ENCODE measurements at regions not wholly inside any gene's neighbourhood (a gene's known extent, or its start where the extent isn't known, plus 50 kb on each side); places are given as distances from the start of the nearest gene placed in this dataset.

DNA sequence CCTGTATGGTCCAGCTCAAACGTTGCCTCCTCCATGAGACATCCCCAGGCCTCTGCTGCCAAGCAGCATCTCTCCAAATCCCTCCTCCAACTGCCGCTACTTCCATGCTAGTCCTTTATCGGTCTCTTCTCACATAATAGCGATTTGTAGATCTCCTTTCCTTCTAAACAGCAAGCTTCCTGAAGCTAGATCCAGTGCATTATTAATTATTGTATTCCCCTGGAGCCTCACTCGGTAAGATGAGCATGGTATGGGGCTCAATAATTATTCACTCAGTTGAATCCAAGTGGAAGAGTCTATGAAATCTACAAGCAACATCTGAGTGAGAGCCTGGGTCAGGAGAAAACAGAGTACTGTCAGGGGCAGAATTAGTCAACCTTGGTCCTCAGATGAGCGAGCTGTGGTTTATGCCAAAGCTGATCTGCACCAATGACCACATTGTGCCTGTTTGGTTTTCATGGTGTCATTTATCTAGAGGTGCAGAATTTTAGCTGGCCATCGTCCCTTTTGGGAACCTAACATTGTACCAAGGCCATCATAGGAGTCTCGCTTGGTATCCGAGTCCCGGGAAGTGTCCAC lies 93.8 kb upstream of the UBE2E1 start:
- H3K4me1 ChIP-seq (ENCODE audit: control insufficient read depth, extremely low read depth, insufficient read depth, low read length) = peaks cover 13% of the 10 kb centered on the region
- peak overlapping the region; percentile 76 for H3K4me2 ChIP-seq (ENCODE audit: insufficient read depth, low read length)
- no peaks in the 10 kb centered on the region for H3K9me1 ChIP-seq (replicated peaks; ENCODE audit: control insufficient read depth, extremely low read depth, insufficient read depth, low read length)
- ChIA-PET CTCF (interaction anchor here (1.2 to 1.4 kb wide), 3 partner anchors 11 to 97 kb away, joined by 3 read pairs; no protein-coding TSS in a partner anchor), POLR2A (no interaction called here)
- TF ChIP-seq EZH2 (IDR thresholded peaks at IDR 0.05; ENCODE audit: borderline replicate concordance, low read depth, low read length, severe bottlenecking) = no peak
- no peak for TF ChIP-seq MYC (IDR thresholded peaks at IDR 0.05; ENCODE audit: low read depth, low read length)
- H3K9ac ChIP-seq (replicated peaks; ENCODE audit: extremely low read depth, insufficient read depth, low read length) = no peak overlapping the region
- no peak for FAIRE-seq
- DNase-seq (ENCODE audit: low read depth, low spot score) = no peak
- no peak overlapping the region for H3K27ac ChIP-seq (ENCODE audit: insufficient read depth, low read depth, low read length)
- no peaks in the 10 kb centered on the region for H4K20me1 ChIP-seq (replicated peaks; ENCODE audit: control insufficient read depth, extremely low read depth, insufficient read depth, low read length)
- no peaks in the 10 kb centered on the region for H3K79me2 ChIP-seq (ENCODE audit: control insufficient read depth, insufficient read depth, low read length)
- H3K9me3 ChIP-seq (replicated peaks; ENCODE audit: control insufficient read depth, insufficient read depth, low read length) = no peaks in the 10 kb centered on the region
- H2AFZ ChIP-seq (ENCODE audit: low read depth, low read length) = no peak overlapping the region
- no TSS peak for BruUV-seq (replicated peaks)
- dilution Hi-C loops (cut with MboI; ENCODE audit: extremely low pct_ligation_motif_present, low sequenced_read_pairs) = no loop called here
- no peak overlapping the region for H3K4me3 ChIP-seq (replicated peaks in 1 of 3; ENCODE audit: insufficient read depth in 1 of 3, low read depth in 1 of 3, low read length in 3 of 3)
- intact Hi-C loops (cut with micrococcal nuclease) = loop anchor here (2.0 kb wide), 1 partner anchor 49 kb away; no protein-coding TSS in a partner anchor
- no peaks in the 10 kb centered on the region for H3K36me3 ChIP-seq (ENCODE audit: control insufficient read depth in 2 of 2, extremely low read depth in 1 of 2, insufficient read depth in 2 of 2, low read length in 2 of 2)
- H3K27me3 ChIP-seq (ENCODE audit: control insufficient read depth in 2 of 2, insufficient read depth in 2 of 2, low read length in 2 of 2) = no peaks in the 10 kb centered on the region

DNA sequence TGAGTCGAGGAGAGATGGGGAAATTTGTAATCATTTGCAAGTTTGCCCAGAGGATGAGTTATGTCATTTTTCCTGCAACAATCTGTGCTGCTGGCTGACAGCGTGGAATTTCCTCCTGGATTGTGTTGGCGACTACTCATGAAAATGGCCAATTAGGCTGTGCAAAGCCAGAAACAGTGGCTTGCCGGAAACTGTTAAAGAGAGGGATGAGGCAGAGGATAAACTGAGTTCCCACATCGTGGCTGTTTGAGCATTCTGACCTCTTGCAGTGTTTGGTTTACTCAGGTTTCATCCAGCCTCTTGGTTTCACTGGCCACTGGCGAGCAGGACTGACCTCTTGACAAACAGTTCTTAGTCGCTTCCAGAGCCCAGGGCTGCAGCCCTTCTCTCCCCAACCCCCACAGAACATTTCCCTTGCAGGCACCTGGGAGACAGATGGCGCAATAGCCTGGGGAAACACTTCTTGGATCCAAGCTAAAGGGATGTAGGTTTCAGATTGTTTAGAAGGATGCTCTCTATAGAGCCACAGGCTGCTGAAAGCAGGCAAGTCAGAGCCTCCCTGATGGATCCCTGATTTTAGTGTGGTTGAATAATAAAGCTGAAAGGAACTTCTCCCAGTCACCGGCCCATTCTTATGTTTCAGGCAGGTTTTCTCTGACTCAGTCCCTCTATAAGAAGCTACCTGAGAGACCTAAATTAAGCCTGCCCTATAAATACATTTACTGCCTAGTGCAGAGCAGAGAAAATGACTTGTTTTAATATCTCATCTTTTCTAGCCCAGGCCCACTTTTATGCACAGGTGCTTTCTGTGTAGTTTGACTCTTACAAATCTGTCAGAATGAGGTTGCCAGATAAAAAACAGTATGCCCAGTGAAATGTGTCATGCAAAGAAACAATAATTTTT lies 92.8 kb upstream of the UBE2E1 start:
- BruUV-seq (replicated peaks) = no TSS peak
- ChIA-PET CTCF (interaction anchor here (0.5 to 1.5 kb wide), 5 partner anchors 10 to 388 kb away, joined by 3 to 11 read pairs (median 3); no protein-coding TSS in a partner anchor), POLR2A (no interaction called here)
- H3K9ac ChIP-seq (replicated peaks; ENCODE audit: extremely low read depth, insufficient read depth, low read length) = no peak overlapping the region
- H2AFZ ChIP-seq (ENCODE audit: low read depth, low read length) = peak overlapping the region; percentile 93
- H3K9me3 ChIP-seq (replicated peaks; ENCODE audit: control insufficient read depth, insufficient read depth, low read length) = no peaks in the 10 kb centered on the region
- H4K20me1 ChIP-seq (replicated peaks; ENCODE audit: control insufficient read depth, extremely low read depth, insufficient read depth, low read length) = no peaks in the 10 kb centered on the region
- dilution Hi-C loops (cut with MboI; ENCODE audit: extremely low pct_ligation_motif_present, low sequenced_read_pairs) (no loop called here), intact Hi-C loops (cut with micrococcal nuclease) (loop anchor here (2.0 kb wide), 1 partner anchor 48 kb away; no protein-coding TSS in a partner anchor)
- TF ChIP-seq JUN (IDR thresholded peaks at IDR 0.05; ENCODE audit: borderline replicate concordance, insufficient read depth, insufficient read length, low read depth) (peak; percentile 10), GATA2 (IDR thresholded peaks at IDR 0.05; ENCODE audit: insufficient read depth, insufficient read length, low read depth, low read length) (peak; percentile 52), POLR2AphosphoS5 (IDR thresholded peaks at IDR 0.05; ENCODE audit: insufficient read depth, low read depth, low read length) (no peak)
- peak overlapping the region in 1 of 3 experiments; percentile 39 for H3K4me3 ChIP-seq (replicated peaks in 1 of 3; ENCODE audit: insufficient read depth in 1 of 3, low read depth in 1 of 3, low read length in 3 of 3)
- H3K4me2 ChIP-seq (ENCODE audit: insufficient read depth, low read length) = peak overlapping the region; percentile 76
- no peaks in the 10 kb centered on the region for H3K36me3 ChIP-seq (ENCODE audit: control insufficient read depth in 2 of 2, extremely low read depth in 1 of 2, insufficient read depth in 2 of 2, low read length in 2 of 2)
- H3K79me2 ChIP-seq (ENCODE audit: control insufficient read depth, insufficient read depth, low read length) = no peaks in the 10 kb centered on the region
- H3K4me1 ChIP-seq (ENCODE audit: control insufficient read depth, extremely low read depth, insufficient read depth, low read length) = peaks cover 13% of the 10 kb centered on the region
- H3K27ac ChIP-seq (ENCODE audit: insufficient read depth, low read depth, low read length) = no peak overlapping the region
- FAIRE-seq (peak; percentile 93), DNase-seq (ENCODE audit: low read depth, low spot score) (peak; percentile 85)
- H3K9me1 ChIP-seq (replicated peaks; ENCODE audit: control insufficient read depth, extremely low read depth, insufficient read depth, low read length) = no peaks in the 10 kb centered on the region
- no peaks in the 10 kb centered on the region for H3K27me3 ChIP-seq (ENCODE audit: control insufficient read depth in 2 of 2, insufficient read depth in 2 of 2, low read length in 2 of 2)

Measured in endothelial cell of umbilical vein (primary cell).